OCI-LY1 (cell line): ENCODE measurements at regions not wholly inside any gene's neighbourhood (a gene's known extent, or its start where the extent isn't known, plus 50 kb on each side); places are given as distances from the start of the nearest gene placed in this dataset.
"Not testable (repeated sequence)": the region's sequence is repeated elsewhere in the genome, so short reads cannot be mapped to it uniquely, and the experiment has no call there.

Experiments
- H2AFZ ChIP-seq: fragments of 200-600 bp; sonication (generic), shearing (Covaris generic); 2 replicates; pipeline ENCODE4 v1.6.0; 2014; ENCODE audit warnings: antibody characterized with exemption, mild to moderate bottlenecking, low read length
- H3F3A ChIP-seq: fragments of 200-600 bp; sonication (generic), shearing (Covaris generic); 2 replicates; pipeline ENCODE4 v1.6.0; 2014; ENCODE audit warnings: mild to moderate bottlenecking, antibody characterized with exemption, low read length, moderate library complexity; ENCODE audit not compliant: insufficient read depth
- H3K27ac ChIP-seq: fragments of 200-600 bp; sonication (generic); 2 replicates; pipeline ENCODE4 v1.5.1; 2014; ENCODE audit warnings: low read length, mixed run types, mild to moderate bottlenecking, low read depth; ENCODE audit not compliant: poor library complexity, severe bottlenecking
- H3K27me3 ChIP-seq: fragments of 200-600 bp; sonication (generic); 2 replicates; pipeline ENCODE4 v1.6.0; 2014; ENCODE audit warnings: antibody characterized with exemption, mild to moderate bottlenecking, low read length, moderate library complexity; ENCODE audit not compliant: insufficient read depth
- H3K36me3 ChIP-seq: fragments of 200-600 bp; sonication (generic); 2 replicates; pipeline ENCODE4 v1.6.1; 2014; ENCODE audit warnings: mild to moderate bottlenecking, antibody characterized with exemption, low read length, moderate library complexity, mixed read lengths; ENCODE audit not compliant: insufficient read depth
- H3K4me1 ChIP-seq: fragments of 200-600 bp; sonication (generic); 2 replicates; pipeline ENCODE4 v1.5.1; 2014; ENCODE audit warnings: mild to moderate bottlenecking, low read length, moderate library complexity; ENCODE audit not compliant: insufficient read depth, severe bottlenecking
- H3K4me2 ChIP-seq: fragments of 200-600 bp; sonication (generic), shearing (Covaris generic); 2 replicates; pipeline ENCODE4 v1.6.1; 2014; ENCODE audit warnings: low read length
- H3K4me3 ChIP-seq: fragments of 200-600 bp; sonication (generic); 2 replicates; pipeline ENCODE4 v1.5.1; 2014; ENCODE audit warnings: low read length, low read depth, mild to moderate bottlenecking, mixed read lengths; ENCODE audit not compliant: poor library complexity, severe bottlenecking
- H3K79me2 ChIP-seq: fragments of 200-600 bp; shearing (Covaris generic); 2 replicates; pipeline ENCODE4 v1.6.1; 2016; ENCODE audit warnings: mixed run types, low read length, mixed read lengths; ENCODE audit not compliant: insufficient read depth
- H3K9ac ChIP-seq: fragments of 200-600 bp; sonication (generic), shearing (Covaris generic); 2 replicates; pipeline ENCODE4 v1.6.1; 2014; ENCODE audit warnings: mild to moderate bottlenecking, low read length, mixed read lengths
- H3K9me2 ChIP-seq: fragments of 200-600 bp; sonication (generic), shearing (Covaris generic); 2 replicates; pipeline ENCODE4 v1.6.1; 2014; ENCODE audit warnings: low read depth, mild to moderate bottlenecking, low read length, mixed read lengths
- H3K9me3 ChIP-seq: fragments of 200-600 bp; shearing (Covaris generic); 2 replicates; pipeline ENCODE4 v1.6.1; 2014; ENCODE audit warnings: low read length, mixed read lengths
- H4K20me1 ChIP-seq: fragments of 200-600 bp; sonication (generic), shearing (Covaris generic); 2 replicates; pipeline ENCODE4 v1.6.0; 2016; ENCODE audit warnings: mild to moderate bottlenecking, low read length; ENCODE audit not compliant: insufficient read depth

- H4K20me1 ChIP-seq, H3F3A ChIP-seq, H3K4me3 ChIP-seq, H2AFZ ChIP-seq, H3K79me2 ChIP-seq, H3K9me3 ChIP-seq, H3K9me2 ChIP-seq, H3K27me3 ChIP-seq, H3K4me2 ChIP-seq, H3K4me1 ChIP-seq, H3K9ac ChIP-seq, H3K27ac ChIP-seq, H3K36me3 ChIP-seq: not testable (repeated sequence)
Observed at GRCh38 chr9:40999952-41000700, 128.4 kb downstream of the FOXD4L6 start.

- H3K4me2 ChIP-seq: not testable (repeated sequence)
Observed at GRCh38 chr9:40995490-40995889, 133.0 kb downstream of the FOXD4L6 start.

GRCh38 chr9:40993842-40994241 is 134.6 kb downstream of the FOXD4L6 start:
- not testable (repeated sequence) for H3K9ac ChIP-seq, H4K20me1 ChIP-seq, H3K36me3 ChIP-seq, H3F3A ChIP-seq, H2AFZ ChIP-seq, H3K27ac ChIP-seq, H3K9me2 ChIP-seq, H3K79me2 ChIP-seq, H3K9me3 ChIP-seq, H3K27me3 ChIP-seq
- Histone ChIP-seq H3K4me3 (peak overlapping the region; percentile 23), H3K4me2 (peak overlapping the region; percentile 25; the same call in 1 of the 2 replicates), H3K4me1 (peaks cover 30% of the 10 kb centered on the region)

More at GRCh38 chr9:40995490-40995889, 133.0 kb downstream of the FOXD4L6 start:
- peaks cover 22% of the 10 kb centered on the region for H3K4me1 ChIP-seq
- H3F3A ChIP-seq, H3K27ac ChIP-seq, H3K9me3 ChIP-seq, H3K9me2 ChIP-seq, H3K27me3 ChIP-seq, H3K4me3 ChIP-seq, H3K79me2 ChIP-seq, H3K36me3 ChIP-seq, H4K20me1 ChIP-seq, H2AFZ ChIP-seq, H3K9ac ChIP-seq: not testable (repeated sequence)

GRCh38 chr9:40993375-40993774 is 135.1 kb downstream of the FOXD4L6 start:
- not testable (repeated sequence) for H3K9me3 ChIP-seq, H4K20me1 ChIP-seq, H3K27me3 ChIP-seq, H3K36me3 ChIP-seq, H3K27ac ChIP-seq, H2AFZ ChIP-seq, H3K9me2 ChIP-seq, H3K9ac ChIP-seq, H3K79me2 ChIP-seq, H3F3A ChIP-seq
- H3K4me2 ChIP-seq: peak overlapping the region; percentile 61
- peak overlapping the region; percentile 77 for H3K4me3 ChIP-seq
- peaks cover 30% of the 10 kb centered on the region for H3K4me1 ChIP-seq

GRCh38 chr9:40992472-40992821 is 136.0 kb downstream of the FOXD4L6 start:
- not testable (repeated sequence) for H3K79me2 ChIP-seq, H3F3A ChIP-seq, H3K36me3 ChIP-seq, H3K9me2 ChIP-seq, H3K9me3 ChIP-seq, H2AFZ ChIP-seq, H3K27me3 ChIP-seq, H4K20me1 ChIP-seq
- H3K9ac ChIP-seq: peak overlapping the region; percentile 77
- H3K27ac ChIP-seq: peak overlapping the region; percentile 65
- peak overlapping the region; percentile 77 for H3K4me3 ChIP-seq
- peak overlapping the region; percentile 61 for H3K4me2 ChIP-seq
- peaks cover 28% of the 10 kb centered on the region for H3K4me1 ChIP-seq
